Putamen (tissue), 1 donor: ENCODE measurements at regions not wholly inside any gene's neighbourhood (a gene's known extent, or its start where the extent isn't known, plus 50 kb on each side); places are given as distances from the start of the nearest gene placed in this dataset.

ENCODE experiments used
- DNase-seq: peaks from one replicate; pipeline ENCODE4 v3.0.0-alpha.2; 2016; ENCODE audit warnings: low spot score

DNA sequence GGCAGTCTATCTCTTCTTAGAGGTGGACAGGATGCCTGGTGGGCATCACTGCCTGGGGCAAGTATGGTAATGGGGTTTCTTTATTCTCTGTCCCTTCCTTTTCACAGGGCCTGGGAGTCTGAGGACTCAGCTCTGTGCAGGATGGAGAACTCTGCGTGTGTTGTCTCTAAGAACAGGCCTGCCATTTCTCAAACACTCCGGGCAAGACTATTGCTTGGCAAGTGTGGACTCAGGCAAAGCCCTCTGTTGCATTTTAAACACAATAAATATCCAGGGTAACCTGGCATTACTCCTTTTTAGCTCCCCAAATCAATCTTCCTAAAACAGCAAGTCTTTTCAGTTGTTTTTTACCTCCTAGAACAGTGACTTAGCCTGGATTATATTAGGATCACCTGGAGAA is 185.1 kb upstream of the ROPN1 start:
- no peak for DNase-seq

DNA sequence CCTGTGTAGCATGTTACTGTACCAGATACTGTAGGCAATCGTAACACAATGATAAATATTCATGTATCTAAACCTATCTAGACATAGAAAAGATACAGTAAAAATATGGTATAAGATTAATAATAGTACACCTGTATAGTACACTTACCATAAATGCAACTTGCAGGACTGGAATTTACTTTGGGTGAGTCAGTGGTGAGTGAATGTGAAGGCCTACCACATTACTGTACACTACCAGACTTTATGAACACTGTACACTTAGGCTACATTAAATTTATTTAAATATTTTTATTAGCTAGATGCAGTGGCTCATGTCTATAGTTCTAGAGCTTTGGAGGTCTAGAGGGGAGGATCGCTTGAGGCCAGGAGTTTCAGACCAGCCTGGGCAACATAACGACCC is 186.6 kb upstream of the ROPN1 start:
- DNase-seq: no peak

DNA sequence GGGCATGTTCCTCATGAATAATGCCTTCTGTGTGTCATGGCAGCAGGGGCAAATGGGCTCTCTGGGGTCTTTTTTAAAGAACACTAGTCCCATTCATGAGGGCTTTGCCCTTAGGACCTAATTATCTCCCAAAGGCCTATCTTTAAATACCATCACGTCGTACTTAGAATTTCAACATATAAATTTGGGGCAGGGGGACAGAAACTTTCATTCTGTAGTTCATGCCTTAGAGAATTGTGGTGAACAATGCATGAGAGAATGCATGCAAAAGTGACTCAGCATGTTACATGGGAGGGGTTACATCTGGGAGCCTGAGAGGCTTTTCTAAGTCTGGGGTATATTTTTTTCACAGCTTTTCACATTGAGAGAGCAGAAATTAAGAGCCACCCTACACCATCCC is 208.5 kb upstream of the ROPN1 start:
- no peak for DNase-seq

DNA sequence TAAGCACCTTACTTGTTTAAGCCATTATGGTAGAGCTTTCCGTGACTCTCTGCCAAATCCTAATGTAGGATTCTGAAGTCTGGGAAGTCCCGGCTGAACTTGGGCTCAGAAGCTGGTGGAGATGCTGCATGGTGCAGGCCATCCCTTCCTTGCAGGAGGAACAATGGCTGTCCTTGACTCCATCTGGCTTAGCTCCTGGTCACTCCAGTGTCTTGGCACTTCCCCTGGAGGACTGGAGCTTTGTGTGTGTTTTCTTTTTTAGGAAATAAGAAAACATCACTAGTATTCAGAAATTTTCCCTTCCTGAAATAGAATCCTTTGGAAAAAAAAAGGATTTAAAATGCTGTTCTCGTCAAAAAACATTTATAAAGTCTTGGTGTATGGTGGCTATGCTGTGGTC is 209.3 kb upstream of the ROPN1 start:
- no peak for DNase-seq

DNA sequence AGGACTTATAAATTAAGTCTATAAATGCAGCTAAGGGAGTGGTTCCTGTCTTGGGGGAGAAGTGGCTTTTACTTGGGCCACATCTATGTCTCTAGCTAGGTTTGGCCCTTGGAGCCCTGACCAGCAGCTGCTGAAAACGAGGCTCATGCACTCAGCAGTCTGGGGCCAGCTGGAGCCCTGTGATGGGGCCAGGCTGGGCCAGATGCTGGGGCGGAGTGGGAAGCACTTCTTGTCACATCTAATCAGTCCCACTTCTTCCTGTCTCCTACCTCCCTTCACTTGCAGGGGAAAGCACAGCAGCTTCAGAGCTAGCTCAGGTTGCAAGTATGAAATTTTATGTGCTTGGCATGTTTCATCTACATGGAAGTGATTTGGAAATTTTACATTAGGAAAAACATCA is 209.9 kb upstream of the ROPN1 start:
- DNase-seq: no peak

DNA sequence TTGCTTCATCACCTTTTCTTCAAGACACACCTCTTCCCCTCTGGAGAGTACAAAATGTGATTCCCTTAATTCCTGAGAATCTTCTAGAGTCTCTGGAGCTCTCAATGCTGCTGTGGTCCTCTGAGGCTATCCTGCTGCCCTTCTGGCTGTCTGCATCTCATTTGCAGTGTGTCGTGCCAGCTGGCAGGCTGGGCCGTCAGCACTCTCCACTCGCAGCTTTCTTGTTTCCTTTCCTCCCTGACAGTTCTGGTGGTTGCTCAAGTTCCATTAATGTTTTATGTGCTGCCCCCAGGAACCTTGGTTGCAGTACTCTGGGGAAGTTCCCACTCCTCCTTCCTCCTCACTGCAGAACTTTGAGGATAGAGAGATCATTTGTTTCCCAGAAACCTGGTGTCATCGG is 210.8 kb upstream of the ROPN1 start:
- no peak for DNase-seq

DNA sequence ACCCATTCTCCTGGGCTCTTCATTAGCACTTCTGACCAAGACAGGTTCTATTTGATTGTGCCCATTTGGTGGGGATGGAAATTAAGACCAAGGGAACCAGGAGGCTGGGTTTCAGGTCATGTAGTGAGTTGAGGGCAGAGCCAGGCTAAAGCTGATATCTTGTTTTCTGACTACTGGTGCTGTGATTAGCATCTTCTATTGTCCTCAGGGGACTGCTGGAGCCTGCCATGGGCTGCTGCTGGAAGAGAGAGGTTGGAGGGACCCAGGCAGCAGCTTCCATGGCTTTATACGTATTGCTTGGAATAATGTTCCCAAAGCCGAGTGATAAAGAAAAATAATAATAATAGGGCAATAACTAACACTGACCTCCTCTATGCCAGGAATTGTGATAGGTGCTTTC is 211.4 kb upstream of the ROPN1 start:
- DNase-seq: no peak

DNA sequence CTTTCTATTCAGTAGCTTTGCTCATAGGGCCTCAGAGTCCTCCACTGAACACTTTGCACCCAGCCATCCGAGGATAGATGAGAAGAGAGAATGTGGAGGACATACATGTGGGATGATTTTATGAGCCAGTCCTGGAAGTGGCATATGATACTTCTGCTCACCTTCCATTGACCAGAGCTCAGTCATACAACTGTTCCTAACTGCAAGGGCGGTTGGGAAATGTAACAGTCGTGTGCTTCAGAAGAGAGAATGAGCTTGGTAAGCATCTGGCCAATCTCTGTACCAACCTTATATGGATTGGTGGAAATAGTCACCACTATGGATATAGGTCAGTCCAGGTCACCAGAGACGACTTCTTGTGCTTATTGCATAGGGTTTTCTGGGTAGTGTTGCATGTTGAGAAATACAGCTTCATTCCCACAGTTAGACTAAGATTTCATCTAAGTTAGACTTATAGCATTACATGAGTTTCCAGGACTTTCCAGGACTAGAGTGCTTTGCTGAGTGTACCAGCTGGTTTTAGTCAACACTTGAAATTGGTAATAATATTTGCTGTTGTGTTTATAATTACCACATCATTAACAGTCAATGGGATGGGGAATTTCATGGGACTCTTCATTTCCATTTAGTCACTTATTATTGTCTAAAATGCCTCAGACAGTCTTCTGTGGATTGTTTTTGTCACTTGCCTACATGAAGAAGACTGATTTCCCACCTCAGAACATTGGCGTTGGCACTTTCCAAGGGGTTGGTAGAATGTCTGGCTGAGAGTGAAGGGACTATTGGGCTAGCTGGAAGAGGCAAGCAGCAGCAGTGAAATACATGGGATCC is 214.5 kb upstream of the ROPN1 start:
- DNase-seq: no peak

DNA sequence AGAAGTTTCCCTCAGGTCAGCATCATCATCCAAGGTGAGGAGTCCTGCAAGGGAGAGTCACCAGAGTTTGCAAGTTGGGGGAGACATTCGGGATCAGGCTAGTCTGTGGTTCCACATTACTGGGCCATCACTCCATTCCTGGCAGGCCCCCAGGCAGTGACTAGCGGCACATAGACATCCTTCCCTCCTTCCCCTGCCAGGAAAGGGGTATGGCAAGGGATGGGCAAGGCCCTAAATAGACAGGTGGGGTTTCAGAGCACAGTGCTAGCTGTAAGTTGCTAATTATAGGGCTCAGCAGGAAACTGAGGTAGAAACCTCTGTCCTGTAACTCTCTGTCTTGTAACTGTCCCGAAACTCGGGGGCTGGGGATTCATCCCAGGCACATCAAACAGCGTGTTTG is 215.2 kb upstream of the ROPN1 start:
- no peak for DNase-seq

DNA sequence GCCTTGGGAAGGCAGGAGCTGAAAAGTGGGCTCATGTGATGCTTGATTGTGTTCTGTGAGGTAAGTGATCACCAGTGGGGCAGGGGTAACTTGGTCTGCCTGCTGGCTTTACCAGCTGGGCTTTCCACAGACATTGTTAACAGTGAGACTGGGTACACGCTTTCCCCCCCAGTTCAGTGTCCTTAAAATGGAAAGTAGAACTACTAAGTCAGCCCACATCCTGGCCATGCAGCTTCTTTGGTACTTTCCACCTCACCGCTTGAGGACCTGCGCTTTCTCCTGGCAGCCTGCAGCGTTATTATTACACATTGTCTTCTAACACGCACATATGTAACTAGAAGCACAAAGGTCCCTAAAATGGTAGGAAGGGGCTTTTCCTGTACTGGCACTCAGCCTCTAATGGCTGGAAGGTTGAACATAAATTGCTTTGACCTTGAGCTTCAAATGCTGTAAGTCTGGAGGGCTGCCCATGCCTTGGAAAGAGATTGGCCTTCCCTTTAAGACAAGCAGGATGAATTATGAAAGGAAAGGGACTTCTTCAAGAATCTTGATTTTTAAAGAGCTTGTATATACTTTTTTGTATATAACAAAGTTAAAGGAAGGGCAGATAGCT is 216.1 kb upstream of the ROPN1 start:
- DNase-seq: no peak

DNA sequence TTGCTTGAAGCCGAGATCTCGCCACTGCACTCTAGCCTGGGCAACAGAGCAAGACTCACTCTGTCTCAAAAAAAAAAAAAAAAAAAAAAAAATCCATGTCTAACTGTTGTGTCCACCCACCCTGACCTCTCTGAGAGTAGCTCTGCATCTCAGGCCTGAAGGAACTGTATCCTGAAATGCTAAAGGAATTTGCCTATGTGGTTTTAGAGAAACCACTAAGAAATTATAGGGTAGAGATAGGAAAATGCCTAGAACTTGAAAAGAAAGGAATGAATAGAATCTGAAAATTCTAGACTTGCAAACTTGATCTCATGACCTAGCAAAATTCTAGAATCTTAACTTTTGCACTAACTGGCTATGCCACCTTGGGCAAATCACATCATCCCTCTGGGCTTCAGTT is 217.5 kb upstream of the ROPN1 start:
- no peak for DNase-seq

DNA sequence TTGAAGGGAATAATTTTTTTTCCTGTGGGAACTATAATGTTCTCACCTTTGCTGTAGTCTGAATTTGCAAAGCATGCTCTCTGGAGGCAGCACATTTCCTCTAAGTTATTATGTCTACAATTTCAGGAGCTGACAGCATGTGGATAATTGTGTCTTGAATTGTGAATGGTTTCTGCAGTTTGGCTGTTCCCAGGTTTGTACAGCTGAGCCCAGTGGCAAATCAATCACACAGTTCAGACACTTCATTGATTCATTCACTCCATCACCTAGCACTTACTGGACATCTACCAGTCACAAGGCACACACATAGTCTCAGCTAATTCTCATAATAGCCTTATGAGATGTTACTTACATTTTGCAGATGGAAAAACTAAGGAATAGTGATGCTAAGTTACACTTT is 219.0 kb upstream of the ROPN1 start:
- DNase-seq: no peak

DNA sequence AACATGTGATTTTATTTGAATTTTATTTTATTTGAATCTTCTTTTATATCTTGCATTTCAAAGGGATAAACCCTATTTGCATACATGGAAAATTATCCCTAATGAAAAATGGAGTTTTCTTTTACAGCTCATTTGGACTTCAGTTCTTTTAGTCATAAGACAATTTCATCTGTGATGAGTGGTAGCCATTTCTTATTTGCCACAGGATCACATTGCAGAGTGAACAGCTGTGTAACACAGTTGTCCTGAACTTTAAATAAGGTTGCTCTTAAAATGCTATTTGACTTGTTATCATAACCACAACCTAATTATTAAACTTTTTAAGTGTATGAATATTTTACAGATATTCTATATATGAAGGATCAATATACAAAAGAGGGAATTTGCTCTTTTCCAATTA is 221.7 kb upstream of the ROPN1 start:
- no peak for DNase-seq

DNA sequence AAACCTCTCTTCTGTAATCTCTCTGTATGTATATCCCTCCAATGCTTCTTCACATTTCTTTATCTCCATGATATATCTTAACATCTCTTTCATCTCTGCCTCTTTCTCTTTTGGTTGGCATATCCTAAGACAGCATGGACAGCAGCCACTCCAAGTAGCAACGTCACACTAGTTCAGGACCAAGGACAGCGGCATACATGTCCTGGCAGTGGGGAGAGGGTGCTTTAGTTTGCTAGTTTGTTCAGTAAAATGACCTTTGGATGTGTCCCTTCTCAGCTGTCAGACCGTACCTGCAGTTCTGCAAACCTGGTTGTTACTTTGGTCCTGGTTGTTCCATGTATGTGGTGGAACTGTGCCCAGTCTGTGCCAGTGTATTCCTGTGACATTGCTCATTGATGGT is 225.6 kb upstream of the ROPN1 start:
- no peak for DNase-seq

DNA sequence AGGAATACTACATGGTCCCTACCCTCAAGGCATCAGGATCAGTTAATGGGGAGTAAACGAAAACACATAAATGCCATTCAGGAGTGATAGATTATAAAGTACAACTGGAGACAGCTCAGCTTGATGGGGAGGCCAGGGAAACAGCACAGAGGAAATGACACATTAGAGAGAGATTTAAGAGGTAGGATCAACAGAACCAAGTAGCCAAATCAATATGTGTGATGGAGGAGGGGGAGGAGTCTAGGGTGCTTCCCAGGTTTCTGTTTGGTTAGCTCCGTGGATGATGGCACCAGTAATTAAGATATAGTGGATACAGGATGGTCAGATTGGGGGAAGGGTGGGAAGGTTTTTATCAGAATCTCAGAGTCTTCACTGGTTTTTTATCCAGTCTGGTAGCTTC is 229.5 kb upstream of the ROPN1 start:
- DNase-seq: no peak

DNA sequence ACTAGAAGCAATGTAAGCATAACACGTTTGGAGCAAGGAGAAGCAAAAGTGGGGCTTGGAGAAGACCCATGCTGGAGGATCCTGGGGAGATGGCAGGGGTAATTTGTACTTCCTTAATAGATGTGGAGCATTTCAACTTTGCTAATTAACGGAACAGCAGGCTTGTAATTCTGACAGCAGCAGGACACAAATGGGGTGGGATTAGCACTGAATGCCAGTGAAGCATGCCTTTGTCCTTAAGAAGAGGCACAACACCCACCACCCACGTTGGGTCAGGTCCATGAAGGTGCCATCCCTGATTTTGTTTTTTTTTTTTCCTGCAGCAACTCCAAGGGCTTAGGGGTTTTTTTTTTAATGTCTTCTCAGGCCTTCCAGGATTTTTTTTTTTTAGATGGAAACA is 231.9 kb upstream of the ROPN1 start:
- no peak for DNase-seq

DNA sequence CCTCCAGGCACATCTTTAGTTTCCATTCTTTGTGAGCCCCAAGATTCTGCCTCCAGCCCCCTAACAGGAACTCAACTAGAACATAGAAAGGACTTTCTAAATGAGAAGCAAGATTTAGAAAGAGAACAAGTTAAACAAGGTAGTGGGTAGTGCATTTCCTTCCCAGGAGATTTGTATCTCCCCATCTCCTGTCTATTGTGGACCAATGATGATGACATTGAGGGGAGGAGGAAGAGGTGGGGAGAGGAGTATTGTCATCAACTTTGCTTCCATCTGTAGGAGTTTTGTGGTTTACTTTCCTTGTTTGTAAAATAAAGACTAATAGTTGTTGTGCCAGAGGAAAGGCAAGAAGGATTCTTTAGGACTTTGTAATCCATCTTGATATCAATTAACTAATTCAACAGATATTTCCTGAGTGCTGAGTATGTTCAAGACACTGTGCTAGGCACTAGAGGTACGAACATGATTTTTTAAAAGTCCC is 235.3 kb upstream of the ROPN1 start:
- no peak for DNase-seq

DNA sequence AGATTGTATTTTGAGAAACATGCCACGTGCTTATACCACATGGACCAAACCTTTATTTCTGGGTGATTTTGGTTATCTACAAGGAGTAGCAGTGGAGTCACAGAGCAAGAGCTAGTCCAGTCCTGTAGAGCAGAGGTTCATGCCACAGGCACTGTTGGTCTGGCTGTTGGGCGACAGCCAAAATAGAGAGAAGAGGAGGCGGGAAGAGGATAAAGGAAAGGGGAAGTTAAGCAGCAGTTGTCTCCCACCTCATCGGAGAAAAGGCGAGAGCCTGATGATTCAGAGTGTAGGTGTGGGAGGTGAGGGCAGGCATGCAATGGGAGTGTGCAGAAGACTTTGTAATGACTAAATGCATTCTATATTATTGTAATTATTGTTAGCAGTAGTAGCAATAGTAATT is 237.5 kb upstream of the ROPN1 start:
- DNase-seq: peak; percentile 50

DNA sequence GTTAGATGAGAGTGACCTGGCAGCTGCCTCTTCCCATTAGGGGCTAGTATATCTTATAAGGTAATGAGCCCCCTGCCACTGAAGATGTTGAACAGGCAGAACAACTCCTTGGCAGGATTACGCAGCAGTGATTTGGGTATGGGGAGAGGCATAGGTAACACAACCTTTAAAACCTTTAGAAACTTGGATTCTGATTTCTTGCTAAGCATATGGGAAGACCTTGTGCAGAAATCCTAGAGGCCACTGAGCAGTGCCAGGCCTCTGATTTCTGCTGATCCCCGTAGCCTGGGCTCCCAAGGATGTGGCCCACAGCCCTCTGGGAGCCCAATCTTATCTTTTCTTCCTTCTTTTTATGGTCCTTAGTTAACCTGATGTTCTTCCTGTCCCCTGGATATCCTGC is 237.9 kb upstream of the ROPN1 start:
- no peak for DNase-seq

DNA sequence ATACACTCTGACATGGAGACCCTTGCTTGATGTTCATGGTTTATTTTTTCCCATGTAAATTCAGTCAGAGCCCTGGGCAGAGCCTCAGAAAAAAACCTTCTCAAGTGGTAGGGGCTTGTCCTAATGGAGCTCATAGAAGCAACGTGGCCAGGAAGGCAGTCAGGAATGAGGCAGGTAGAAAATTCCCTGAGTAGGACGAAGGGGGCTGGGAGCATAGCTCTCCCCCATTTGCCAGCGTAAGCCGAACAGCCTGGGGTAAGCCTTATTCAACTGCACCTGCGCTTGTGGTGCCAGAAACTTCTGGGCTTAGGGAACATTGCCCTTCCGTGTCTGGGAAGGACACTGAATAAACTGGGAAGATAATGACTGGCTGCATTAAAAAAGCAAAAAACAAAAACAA is 238.5 kb upstream of the ROPN1 start:
- DNase-seq: no peak

DNA sequence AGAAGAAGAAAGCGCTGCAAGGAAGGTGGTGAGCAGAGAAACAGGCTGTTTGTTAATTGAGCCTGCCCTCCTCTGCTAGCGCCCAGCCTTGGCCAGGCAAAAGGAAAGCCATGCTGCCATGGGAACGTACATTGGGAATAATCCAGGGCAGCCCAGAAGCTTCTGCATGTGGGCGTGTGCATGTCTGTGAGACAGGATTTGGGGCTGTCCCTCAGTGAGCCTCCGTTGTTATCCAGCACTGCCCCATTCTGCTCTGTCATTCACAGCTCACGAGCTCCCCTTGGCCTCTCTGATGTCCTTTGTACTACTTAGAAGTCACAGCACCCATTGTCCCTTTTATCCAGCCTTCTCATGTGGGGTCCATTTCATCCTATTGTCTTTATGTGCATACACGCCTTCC is 239.1 kb upstream of the ROPN1 start:
- no peak for DNase-seq

DNA sequence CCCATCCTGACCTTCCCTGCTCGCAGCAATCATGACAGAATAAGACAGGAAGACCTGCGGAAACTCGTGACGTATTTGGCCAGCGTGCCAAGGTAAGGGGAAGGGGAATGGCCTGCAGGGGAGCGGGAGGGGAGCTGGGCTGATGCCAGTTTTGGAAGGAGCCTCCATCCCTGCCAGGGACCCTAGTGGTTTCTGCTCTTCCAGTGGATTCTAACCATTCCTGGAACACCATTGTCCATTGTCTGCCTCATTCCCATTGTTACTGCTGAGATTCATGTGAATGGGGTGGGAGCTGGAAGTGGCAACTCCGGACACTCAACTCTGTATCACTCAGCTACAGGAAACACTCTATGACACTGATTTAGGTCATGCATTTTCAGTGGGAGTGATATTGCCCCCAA is 242.9 kb upstream of the ROPN1 start:
- DNase-seq: no peak

DNA sequence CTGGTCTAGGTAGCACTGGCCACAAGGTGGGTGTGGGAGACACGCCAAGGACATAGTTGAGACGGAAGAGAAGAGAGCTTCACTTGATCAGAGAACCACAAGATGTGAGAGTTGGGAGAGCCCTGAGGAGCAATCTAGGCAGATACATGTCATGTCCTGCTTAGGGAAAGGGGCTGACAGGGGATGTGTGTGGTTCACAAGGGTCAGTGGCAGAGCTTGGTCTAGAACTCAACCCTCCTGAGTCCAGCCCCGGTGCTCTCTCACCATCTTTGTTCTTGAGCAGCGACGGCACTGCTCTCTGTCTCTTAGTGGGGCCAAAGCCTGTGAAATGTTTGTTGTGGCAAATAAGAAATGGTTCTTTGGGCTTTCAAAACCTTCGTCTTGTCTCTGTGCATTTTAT is 243.5 kb upstream of the ROPN1 start:
- no peak for DNase-seq
